ENCODE measurements at regions not wholly inside any gene's neighbourhood (a gene's known extent, or its start where the extent isn't known, plus 50 kb on each side); places are given as distances from the start of the nearest gene placed in this dataset.

GRCh38 chr4:152022543-152022942 is 261.7 kb upstream of the GATB start:
- intact Hi-C loops (cut with micrococcal nuclease; ENCODE audit: unreplicated experiment): no loop called here
- Histone ChIP-seq H3K27me3 (replicated peaks; ENCODE audit: control insufficient read depth, insufficient read depth, low read length) (no peaks in the 10 kb centered on the region), H3K9me3 (no peaks in the 10 kb centered on the region), H3K36me3 (ENCODE audit: control insufficient read depth, insufficient read depth, low read length) (no peaks in the 10 kb centered on the region), H3K4me3 (ENCODE audit: low read depth, low read length) (no peak overlapping the region), H3K4me1 (no peaks in the 10 kb centered on the region)
- DNase-seq: no peak
- no peaks in the 10 kb centered on the region for H3K36me3 Mint-ChIP-seq (ENCODE audit: insufficient read depth, unreplicated experiment)
- H3K4me3 Mint-ChIP-seq (ENCODE audit: unreplicated experiment): no peak overlapping the region
- no peaks in the 10 kb centered on the region for H3K9me3 Mint-ChIP-seq (ENCODE audit: unreplicated experiment)
- BruUV-seq (replicated peaks): no TSS peak
- H3K27ac Mint-ChIP-seq (ENCODE audit: unreplicated experiment): no peak overlapping the region
- ChIA-PET CTCF (no interaction called here), POLR2A (no interaction called here)
- H3K27me3 Mint-ChIP-seq (ENCODE audit: insufficient read depth, unreplicated experiment): no peaks in the 10 kb centered on the region
- no peaks in the 10 kb centered on the region for H3K4me1 Mint-ChIP-seq (ENCODE audit: low read depth, unreplicated experiment)
- TF ChIP-seq, protein P1, sequence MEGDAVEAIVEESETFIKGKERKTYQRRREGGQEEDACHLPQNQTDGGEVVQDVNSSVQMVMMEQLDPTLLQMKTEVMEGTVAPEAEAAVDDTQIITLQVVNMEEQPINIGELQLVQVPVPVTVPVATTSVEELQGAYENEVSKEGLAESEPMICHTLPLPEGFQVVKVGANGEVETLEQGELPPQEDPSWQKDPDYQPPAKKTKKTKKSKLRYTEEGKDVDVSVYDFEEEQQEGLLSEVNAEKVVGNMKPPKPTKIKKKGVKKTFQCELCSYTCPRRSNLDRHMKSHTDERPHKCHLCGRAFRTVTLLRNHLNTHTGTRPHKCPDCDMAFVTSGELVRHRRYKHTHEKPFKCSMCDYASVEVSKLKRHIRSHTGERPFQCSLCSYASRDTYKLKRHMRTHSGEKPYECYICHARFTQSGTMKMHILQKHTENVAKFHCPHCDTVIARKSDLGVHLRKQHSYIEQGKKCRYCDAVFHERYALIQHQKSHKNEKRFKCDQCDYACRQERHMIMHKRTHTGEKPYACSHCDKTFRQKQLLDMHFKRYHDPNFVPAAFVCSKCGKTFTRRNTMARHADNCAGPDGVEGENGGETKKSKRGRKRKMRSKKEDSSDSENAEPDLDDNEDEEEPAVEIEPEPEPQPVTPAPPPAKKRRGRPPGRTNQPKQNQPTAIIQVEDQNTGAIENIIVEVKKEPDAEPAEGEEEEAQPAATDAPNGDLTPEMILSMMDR (IDR thresholded peaks at IDR 0.05; ENCODE audit: insufficient read depth in 1 of 2, low read depth in 1 of 2, low read length in 1 of 2, severe bottlenecking in 1 of 2, unreplicated experiment in 1 of 2): no peak

- H3K36me3 Mint-ChIP-seq (ENCODE audit: insufficient read depth, unreplicated experiment): no peaks in the 10 kb centered on the region
- Histone ChIP-seq H3K4me1 (no peaks in the 10 kb centered on the region), H3K9me3 (no peaks in the 10 kb centered on the region), H3K36me3 (ENCODE audit: control insufficient read depth, insufficient read depth, low read length) (no peaks in the 10 kb centered on the region), H3K27me3 (replicated peaks; ENCODE audit: control insufficient read depth, insufficient read depth, low read length) (no peaks in the 10 kb centered on the region), H3K4me3 (ENCODE audit: low read depth, low read length) (no peak overlapping the region)
- no peaks in the 10 kb centered on the region for H3K27me3 Mint-ChIP-seq (ENCODE audit: insufficient read depth, unreplicated experiment)
- DNase-seq: no peak
- TF ChIP-seq, protein P1 (IDR thresholded peaks at IDR 0.05; ENCODE audit: insufficient read depth in 1 of 2, low read depth in 1 of 2, low read length in 1 of 2, severe bottlenecking in 1 of 2, unreplicated experiment in 1 of 2): no peak
- intact Hi-C loops (cut with micrococcal nuclease; ENCODE audit: unreplicated experiment): no loop called here
- H3K27ac Mint-ChIP-seq (ENCODE audit: unreplicated experiment): no peak overlapping the region
- CTCF ChIA-PET: no interaction called here
- H3K9me3 Mint-ChIP-seq (ENCODE audit: unreplicated experiment): no peaks in the 10 kb centered on the region
- no TSS peak for BruUV-seq (replicated peaks)
- POLR2A ChIA-PET: no interaction called here
- no peaks in the 10 kb centered on the region for H3K4me1 Mint-ChIP-seq (ENCODE audit: low read depth, unreplicated experiment)
- H3K4me3 Mint-ChIP-seq (ENCODE audit: unreplicated experiment): no peak overlapping the region
Observed at GRCh38 chr4:152021788-152022438, 261.1 kb upstream of the GATB start.

GRCh38 chr4:152020073-152020472 is 259.3 kb upstream of the GATB start:
- H3K9me3 Mint-ChIP-seq (ENCODE audit: unreplicated experiment): no peaks in the 10 kb centered on the region
- TF ChIP-seq, protein P1 (IDR thresholded peaks at IDR 0.05; ENCODE audit: insufficient read depth in 1 of 2, low read depth in 1 of 2, low read length in 1 of 2, severe bottlenecking in 1 of 2, unreplicated experiment in 1 of 2): no peak
- H3K4me1 Mint-ChIP-seq (ENCODE audit: low read depth, unreplicated experiment): no peaks in the 10 kb centered on the region
- ChIA-PET POLR2A (no interaction called here), CTCF (no interaction called here)
- Histone ChIP-seq H3K9me3 (no peaks in the 10 kb centered on the region), H3K4me1 (no peaks in the 10 kb centered on the region), H3K27me3 (replicated peaks; ENCODE audit: control insufficient read depth, insufficient read depth, low read length) (no peaks in the 10 kb centered on the region), H3K36me3 (ENCODE audit: control insufficient read depth, insufficient read depth, low read length) (no peaks in the 10 kb centered on the region), H3K4me3 (ENCODE audit: low read depth, low read length) (no peak overlapping the region)
- H3K36me3 Mint-ChIP-seq (ENCODE audit: insufficient read depth, unreplicated experiment): no peaks in the 10 kb centered on the region
- BruUV-seq (replicated peaks): no TSS peak
- H3K27me3 Mint-ChIP-seq (ENCODE audit: insufficient read depth, unreplicated experiment): no peaks in the 10 kb centered on the region
- intact Hi-C loops (cut with micrococcal nuclease; ENCODE audit: unreplicated experiment): no loop called here
- DNase-seq: no peak
- no peak overlapping the region for H3K27ac Mint-ChIP-seq (ENCODE audit: unreplicated experiment)
- H3K4me3 Mint-ChIP-seq (ENCODE audit: unreplicated experiment): no peak overlapping the region

Measured in Caco-2 (cell line).